ENCODE measurements at regions not wholly inside any gene's neighbourhood (a gene's known extent, or its start where the extent isn't known, plus 50 kb on each side); places are given as distances from the start of the nearest gene placed in this dataset.

GRCh38 chr1:25103164-25103795 lies 129.0 kb downstream of the SYF2 start:
- DNase-seq = peak in 1 of 2 experiments; percentile 35

GRCh38 chr1:25100151-25100833 lies 132.0 kb downstream of the SYF2 start:
- DNase-seq = peak in 1 of 2 experiments; percentile 63

GRCh38 chr1:25099343-25099951 lies 132.9 kb downstream of the SYF2 start:
- peak in 1 of 2 experiments; percentile 73 for DNase-seq

GRCh38 chr1:25098717-25099116 lies 133.6 kb downstream of the SYF2 start:
- no peak for DNase-seq

- no peak for DNase-seq
Observed at GRCh38 chr1:25096307-25097150, 135.8 kb downstream of the SYF2 start.

GRCh38 chr1:25095635-25096200 lies 136.6 kb downstream of the SYF2 start:
- no peak for DNase-seq

- no peak for DNase-seq
Observed at GRCh38 chr1:25094995-25095394, 137.3 kb downstream of the SYF2 start.

GRCh38 chr1:25094229-25094628 lies 138.1 kb downstream of the SYF2 start:
- no peak for DNase-seq

GRCh38 chr1:25091658-25092057 lies 140.6 kb downstream of the SYF2 start:
- DNase-seq = no peak

GRCh38 chr1:25090707-25091422 lies 141.4 kb downstream of the SYF2 start:
- no peak for DNase-seq

GRCh38 chr1:25089772-25090171 lies 142.5 kb downstream of the SYF2 start:
- DNase-seq = no peak

- DNase-seq = no peak
Observed at GRCh38 chr1:25088946-25089345, 143.4 kb downstream of the SYF2 start.

- no peak for DNase-seq
Observed at GRCh38 chr1:25088180-25088701, 144.1 kb downstream of the SYF2 start.

GRCh38 chr1:25086518-25087079 lies 145.7 kb downstream of the SYF2 start:
- no peak for DNase-seq

GRCh38 chr1:25084407-25084806 lies 147.9 kb downstream of the SYF2 start:
- DNase-seq = no peak

- DNase-seq = no peak
Observed at GRCh38 chr1:25083481-25084345, 148.6 kb downstream of the SYF2 start.

- no peak for DNase-seq
Observed at GRCh38 chr1:25082995-25083394, 149.3 kb downstream of the SYF2 start.

- DNase-seq = no peak
Observed at GRCh38 chr1:25082216-25082899, 149.9 kb downstream of the SYF2 start.

GRCh38 chr1:25081496-25081895 lies 150.8 kb downstream of the SYF2 start:
- DNase-seq = no peak

All from NCI-H2081 (cell line).